ENCODE measurements at regions not wholly inside any gene's neighbourhood (a gene's known extent, or its start where the extent isn't known, plus 50 kb on each side); places are given as distances from the start of the nearest gene placed in this dataset.

- no peak for TF ChIP-seq EZH2phosphoT487 (IDR thresholded peaks at IDR 0.05; ENCODE audit: insufficient read depth, low read depth)
- TF ChIP-seq EZH2 (IDR thresholded peaks at IDR 0.05; ENCODE audit: insufficient read depth, poor library complexity, severe bottlenecking): no peak
- 77 to 80% methylated on average over 8 of the region's 8 CpGs for WGBS, 2 experiments (ENCODE audit: low coverage in 1 of 2, low lambda C conversion rate in 2 of 2, missing lambda C conversion rate in 2 of 2)
- no peak overlapping the region for H3K9ac ChIP-seq
- no peaks in the 10 kb centered on the region for H3K36me3 ChIP-seq (ENCODE audit: low read depth)
- H3K4me2 ChIP-seq (ENCODE audit: unreplicated experiment): no peak overlapping the region
- in situ Hi-C loops (cut with MboI): no loop called here
- H3K9me2 ChIP-seq (ENCODE audit: insufficient read depth): no peaks in the 10 kb centered on the region
- no peaks in the 10 kb centered on the region for H3K4me1 ChIP-seq (ENCODE audit: insufficient read depth)
- no peak for DNase-seq
- no peak overlapping the region for H3K27ac ChIP-seq
- no peak overlapping the region for H3K4me3 ChIP-seq
- no peaks in the 10 kb centered on the region for H3K27me3 ChIP-seq (replicated peaks; ENCODE audit: insufficient read depth)
- H3F3A ChIP-seq (ENCODE audit: insufficient read depth): no peaks in the 10 kb centered on the region
- no peaks in the 10 kb centered on the region for H3K79me2 ChIP-seq (ENCODE audit: insufficient read depth)
- no peaks in the 10 kb centered on the region for H4K20me1 ChIP-seq (ENCODE audit: insufficient read depth)
- no peak overlapping the region for H2AFZ ChIP-seq
- H3K9me3 ChIP-seq (ENCODE audit: low read depth): no peaks in the 10 kb centered on the region
These were observed 503.9 kb upstream of the NR2F2 start for GRCh38 chr15:95826412-95827195.

GRCh38 chr15:95829062-95829461 lies 501.4 kb upstream of the NR2F2 start:
- Histone ChIP-seq H3K9me2 (ENCODE audit: insufficient read depth) (no peaks in the 10 kb centered on the region), H3F3A (ENCODE audit: insufficient read depth) (no peaks in the 10 kb centered on the region), H3K4me1 (ENCODE audit: insufficient read depth) (no peaks in the 10 kb centered on the region), H2AFZ (no peak overlapping the region), H3K9ac (no peak overlapping the region), H3K27ac (no peak overlapping the region), H3K27me3 (replicated peaks; ENCODE audit: insufficient read depth) (no peaks in the 10 kb centered on the region), H4K20me1 (ENCODE audit: insufficient read depth) (no peaks in the 10 kb centered on the region), H3K4me2 (ENCODE audit: unreplicated experiment) (no peak overlapping the region), H3K79me2 (ENCODE audit: insufficient read depth) (no peaks in the 10 kb centered on the region), H3K9me3 (ENCODE audit: low read depth) (no peaks in the 10 kb centered on the region), H3K36me3 (ENCODE audit: low read depth) (no peaks in the 10 kb centered on the region), H3K4me3 (no peak overlapping the region)
- WGBS, 2 experiments (ENCODE audit: low coverage in 1 of 2, low lambda C conversion rate in 2 of 2, missing lambda C conversion rate in 2 of 2): 75% methylated on average over 5 of the region's 5 CpGs
- DNase-seq: no peak
- TF ChIP-seq EZH2phosphoT487 (IDR thresholded peaks at IDR 0.05; ENCODE audit: insufficient read depth, low read depth) (no peak), EZH2 (IDR thresholded peaks at IDR 0.05; ENCODE audit: insufficient read depth, poor library complexity, severe bottlenecking) (no peak)
- in situ Hi-C loops (cut with MboI): no loop called here

DNA sequence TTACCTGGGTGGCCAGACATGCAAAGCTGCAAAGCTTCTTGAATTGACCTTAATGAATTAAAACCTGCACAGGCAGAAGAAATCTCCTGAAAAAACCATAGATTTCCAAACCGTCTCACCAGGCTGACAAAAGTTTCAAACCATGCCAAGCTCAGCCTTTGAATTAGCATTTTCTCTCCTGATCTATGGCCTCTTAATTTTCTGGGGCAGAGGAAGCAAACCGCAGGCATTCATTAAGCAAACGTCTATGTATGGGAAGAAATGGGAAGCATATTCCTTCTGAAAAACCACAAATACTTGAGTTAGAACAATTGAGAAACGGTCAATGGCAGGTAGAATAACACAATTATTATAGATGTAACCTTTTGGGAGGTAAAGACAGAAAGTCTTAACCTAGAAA lies 500.2 kb upstream of the NR2F2 start:
- H3K4me2 ChIP-seq (ENCODE audit: unreplicated experiment): no peak overlapping the region
- in situ Hi-C loops (cut with MboI): no loop called here

DNA sequence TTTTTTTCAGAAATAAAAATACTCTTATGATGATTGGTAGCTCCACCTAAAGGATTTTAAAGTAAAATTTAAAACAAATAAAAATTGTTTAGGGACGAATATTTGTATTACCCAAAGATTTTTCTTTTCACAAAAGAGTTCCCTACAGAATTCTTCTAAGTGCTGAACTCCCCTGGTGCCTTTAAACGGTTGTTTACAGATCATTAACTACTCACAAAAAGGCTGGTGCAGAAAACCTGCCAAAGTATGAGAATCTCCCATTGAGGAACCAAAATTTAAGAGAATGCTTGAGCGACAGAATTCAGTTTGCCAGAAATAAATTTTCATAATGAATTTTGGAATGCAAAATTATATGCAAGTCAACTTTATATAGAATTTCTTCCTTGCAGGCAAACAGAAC lies 497.8 kb upstream of the NR2F2 start:
- in situ Hi-C loops (cut with MboI): no loop called here
- Histone ChIP-seq H3K9me3 (ENCODE audit: low read depth) (no peaks in the 10 kb centered on the region), H3K4me1 (ENCODE audit: insufficient read depth) (peaks cover 6% of the 10 kb centered on the region; the same call in 1 of the 2 replicates), H4K20me1 (ENCODE audit: insufficient read depth) (no peaks in the 10 kb centered on the region), H3K9ac (no peak overlapping the region), H3K27me3 (replicated peaks; ENCODE audit: insufficient read depth) (no peaks in the 10 kb centered on the region), H3K36me3 (ENCODE audit: low read depth) (no peaks in the 10 kb centered on the region), H3F3A (ENCODE audit: insufficient read depth) (no peaks in the 10 kb centered on the region), H3K4me3 (no peak overlapping the region), H3K79me2 (ENCODE audit: insufficient read depth) (no peaks in the 10 kb centered on the region), H3K27ac (no peak overlapping the region), H2AFZ (no peak overlapping the region), H3K9me2 (ENCODE audit: insufficient read depth) (no peaks in the 10 kb centered on the region), H3K4me2 (ENCODE audit: unreplicated experiment) (no peak overlapping the region)
- no peak for DNase-seq
- TF ChIP-seq EZH2phosphoT487 (IDR thresholded peaks at IDR 0.05; ENCODE audit: insufficient read depth, low read depth): no peak
- TF ChIP-seq EZH2 (IDR thresholded peaks at IDR 0.05; ENCODE audit: insufficient read depth, poor library complexity, severe bottlenecking): no peak
- 54 to 56% methylated on average over 3 of the region's 3 CpGs for WGBS, 2 experiments (ENCODE audit: low coverage in 1 of 2, low lambda C conversion rate in 2 of 2, missing lambda C conversion rate in 2 of 2)

More for the DNA sequence above, 500.2 kb upstream of the NR2F2 start:
- no peaks in the 10 kb centered on the region for H3K9me3 ChIP-seq (ENCODE audit: low read depth)
- TF ChIP-seq EZH2 (IDR thresholded peaks at IDR 0.05; ENCODE audit: insufficient read depth, poor library complexity, severe bottlenecking) (no peak), EZH2phosphoT487 (IDR thresholded peaks at IDR 0.05; ENCODE audit: insufficient read depth, low read depth) (no peak)
- H3K4me3 ChIP-seq: no peak overlapping the region
- H3K4me1 ChIP-seq (ENCODE audit: insufficient read depth): no peaks in the 10 kb centered on the region
- H4K20me1 ChIP-seq (ENCODE audit: insufficient read depth): no peaks in the 10 kb centered on the region
- WGBS, 2 experiments (ENCODE audit: low coverage in 1 of 2, low lambda C conversion rate in 2 of 2, missing lambda C conversion rate in 2 of 2): 74 to 80% methylated on average over 4 of the region's 4 CpGs
- H3K79me2 ChIP-seq (ENCODE audit: insufficient read depth): no peaks in the 10 kb centered on the region
- no peaks in the 10 kb centered on the region for H3F3A ChIP-seq (ENCODE audit: insufficient read depth)
- H3K9ac ChIP-seq: no peak overlapping the region
- no peaks in the 10 kb centered on the region for H3K27me3 ChIP-seq (replicated peaks; ENCODE audit: insufficient read depth)
- no peak overlapping the region for H3K27ac ChIP-seq
- no peaks in the 10 kb centered on the region for H3K36me3 ChIP-seq (ENCODE audit: low read depth)
- H3K9me2 ChIP-seq (ENCODE audit: insufficient read depth): no peaks in the 10 kb centered on the region
- H2AFZ ChIP-seq: no peak overlapping the region
- no peak for DNase-seq

All from GM23248 (cell line).